Activated CD4-positive, alpha-beta memory T cell treated with anti-CD3 and anti-CD28 coated beads for 36 hours (primary cell): ENCODE measurements at regions not wholly inside any gene's neighbourhood (a gene's known extent, or its start where the extent isn't known, plus 50 kb on each side); places are given as distances from the start of the nearest gene placed in this dataset.

ENCODE experiments used
- CTCF ChIA-PET: fragments of 350-600 bp; sonication (Branson Sonifier 250); formaldehyde crosslinking; loops from one replicate; lab custom pipeline; 2021; ENCODE audit warnings: antibody characterized with exemption, inconsistent platforms; lab: Charles Lee
- POLR2A ChIA-PET: fragments of 350-600 bp; sonication (Branson Sonifier 250); formaldehyde crosslinking; loops from one replicate; lab custom pipeline; 2021; ENCODE audit warnings: antibody characterized with exemption; lab: Charles Lee
- DNase-seq: peaks from one replicate; pipeline ENCODE4 v3.0.0-alpha.2; 2020
- H3K27ac Mint-ChIP-seq: one replicate; pipeline ENCODE4 v1.8.0; 2021; ENCODE audit warnings: mixed read lengths
- H3K27me3 Mint-ChIP-seq: one replicate; pipeline ENCODE4 v1.8.0; 2021; ENCODE audit warnings: mixed read lengths
- H3K36me3 Mint-ChIP-seq: one replicate; pipeline ENCODE4 v1.8.0; 2021; ENCODE audit warnings: mixed read lengths
- H3K4me1 Mint-ChIP-seq: one replicate; pipeline ENCODE4 v1.8.0; 2021; ENCODE audit warnings: low read depth, mixed read lengths
- H3K4me3 Mint-ChIP-seq: one replicate; pipeline ENCODE4 v1.8.0; 2021; ENCODE audit warnings: mild to moderate bottlenecking, mixed read lengths
- H3K9me3 Mint-ChIP-seq: one replicate; pipeline ENCODE4 v1.8.0; 2021; ENCODE audit warnings: mixed read lengths
- intact Hi-C: fragments of 100-400 bp; cut with micrococcal nuclease; formaldehyde crosslinking; loops from one replicate; pipeline ENCODE4 v1.15.1; 2023

GRCh38 chr4:180197471-180197870, 2045.7 kb upstream of the TENM3 start:
- ChIA-PET POLR2A (no interaction called here), CTCF (no interaction called here)
- no peak for DNase-seq
- Mint-ChIP-seq H3K36me3 (no peaks in the 10 kb centered on the region), H3K27me3 (no peaks in the 10 kb centered on the region), H3K4me1 (no peaks in the 10 kb centered on the region), H3K27ac (no peak overlapping the region), H3K4me3 (no peak overlapping the region), H3K9me3 (peaks cover 9% of the 10 kb centered on the region)
- intact Hi-C loops, result no loop called here

GRCh38 chr4:180203349-180203748, 2039.9 kb upstream of the TENM3 start:
- Mint-ChIP-seq H3K9me3 (no peaks in the 10 kb centered on the region), H3K27ac (no peak overlapping the region), H3K4me3 (no peak overlapping the region), H3K27me3 (no peaks in the 10 kb centered on the region), H3K4me1 (no peaks in the 10 kb centered on the region), H3K36me3 (no peaks in the 10 kb centered on the region)
- no peak for DNase-seq
- POLR2A ChIA-PET, result no interaction called here
- intact Hi-C loops, result no loop called here
- CTCF ChIA-PET, result no interaction called here

GRCh38 chr4:180205276-180205675, 2037.9 kb upstream of the TENM3 start:
- ChIA-PET CTCF (no interaction called here), POLR2A (no interaction called here)
- no peaks in the 10 kb centered on the region for H3K36me3 Mint-ChIP-seq
- no peak overlapping the region for H3K27ac Mint-ChIP-seq
- DNase-seq, result no peak
- H3K27me3 Mint-ChIP-seq, result no peaks in the 10 kb centered on the region
- intact Hi-C loops, result no loop called here
- H3K9me3 Mint-ChIP-seq, result no peaks in the 10 kb centered on the region
- no peaks in the 10 kb centered on the region for H3K4me1 Mint-ChIP-seq
- H3K4me3 Mint-ChIP-seq, result no peak overlapping the region

- H3K27ac Mint-ChIP-seq, result no peak overlapping the region
- H3K36me3 Mint-ChIP-seq, result no peaks in the 10 kb centered on the region
- ChIA-PET CTCF (no interaction called here), POLR2A (no interaction called here)
- H3K9me3 Mint-ChIP-seq, result peaks cover 2% of the 10 kb centered on the region
- no peaks in the 10 kb centered on the region for H3K4me1 Mint-ChIP-seq
- intact Hi-C loops, result no loop called here
- H3K4me3 Mint-ChIP-seq, result no peak overlapping the region
- DNase-seq, result no peak
- H3K27me3 Mint-ChIP-seq, result no peaks in the 10 kb centered on the region
These were observed 2035.3 kb upstream of the TENM3 start for GRCh38 chr4:180207921-180208320.

- peaks cover 31% of the 10 kb centered on the region for H3K9me3 Mint-ChIP-seq
- no peaks in the 10 kb centered on the region for H3K27me3 Mint-ChIP-seq
- no peaks in the 10 kb centered on the region for H3K36me3 Mint-ChIP-seq
- ChIA-PET CTCF (no interaction called here), POLR2A (no interaction called here)
- DNase-seq, result no peak
- H3K4me3 Mint-ChIP-seq, result no peak overlapping the region
- no peaks in the 10 kb centered on the region for H3K4me1 Mint-ChIP-seq
- intact Hi-C loops, result no loop called here
- H3K27ac Mint-ChIP-seq, result no peak overlapping the region
These were observed 2026.1 kb upstream of the TENM3 start for GRCh38 chr4:180217070-180217469.

- DNase-seq, result no peak
- peaks cover 32% of the 10 kb centered on the region for H3K9me3 Mint-ChIP-seq
- no peak overlapping the region for H3K4me3 Mint-ChIP-seq
- intact Hi-C loops, result no loop called here
- H3K27me3 Mint-ChIP-seq, result no peaks in the 10 kb centered on the region
- H3K27ac Mint-ChIP-seq, result no peak overlapping the region
- no peaks in the 10 kb centered on the region for H3K36me3 Mint-ChIP-seq
- ChIA-PET POLR2A (no interaction called here), CTCF (no interaction called here)
- no peaks in the 10 kb centered on the region for H3K4me1 Mint-ChIP-seq
These were observed 2024.1 kb upstream of the TENM3 start for GRCh38 chr4:180219080-180219479.

GRCh38 chr4:180225977-180226376, 2017.2 kb upstream of the TENM3 start:
- no peak for DNase-seq
- H3K27ac Mint-ChIP-seq, result no peak overlapping the region
- H3K9me3 Mint-ChIP-seq, result peaks cover 15% of the 10 kb centered on the region
- H3K36me3 Mint-ChIP-seq, result no peaks in the 10 kb centered on the region
- CTCF ChIA-PET, result no interaction called here
- no peak overlapping the region for H3K4me3 Mint-ChIP-seq
- H3K4me1 Mint-ChIP-seq, result no peaks in the 10 kb centered on the region
- POLR2A ChIA-PET, result no interaction called here
- H3K27me3 Mint-ChIP-seq, result no peaks in the 10 kb centered on the region
- intact Hi-C loops, result no loop called here

- intact Hi-C loops, result no loop called here
- H3K36me3 Mint-ChIP-seq, result no peaks in the 10 kb centered on the region
- POLR2A ChIA-PET, result no interaction called here
- H3K27ac Mint-ChIP-seq, result no peak overlapping the region
- no peaks in the 10 kb centered on the region for H3K27me3 Mint-ChIP-seq
- H3K4me1 Mint-ChIP-seq, result no peaks in the 10 kb centered on the region
- DNase-seq, result no peak
- CTCF ChIA-PET, result no interaction called here
- no peak overlapping the region for H3K4me3 Mint-ChIP-seq
- H3K9me3 Mint-ChIP-seq, result peaks cover 6% of the 10 kb centered on the region
These were observed 2008.5 kb upstream of the TENM3 start for GRCh38 chr4:180234730-180235129.

GRCh38 chr4:180240670-180241069, 2002.5 kb upstream of the TENM3 start:
- Mint-ChIP-seq H3K27ac (no peak overlapping the region), H3K27me3 (no peaks in the 10 kb centered on the region), H3K9me3 (peaks cover 11% of the 10 kb centered on the region), H3K36me3 (no peaks in the 10 kb centered on the region), H3K4me3 (no peak overlapping the region), H3K4me1 (no peaks in the 10 kb centered on the region)
- ChIA-PET CTCF (no interaction called here), POLR2A (no interaction called here)
- intact Hi-C loops, result no loop called here
- DNase-seq, result no peak

- no peak overlapping the region for H3K4me3 Mint-ChIP-seq
- ChIA-PET POLR2A (no interaction called here), CTCF (no interaction called here)
- H3K4me1 Mint-ChIP-seq, result no peaks in the 10 kb centered on the region
- DNase-seq, result no peak
- no peaks in the 10 kb centered on the region for H3K27me3 Mint-ChIP-seq
- H3K36me3 Mint-ChIP-seq, result no peaks in the 10 kb centered on the region
- H3K9me3 Mint-ChIP-seq, result peaks cover 4% of the 10 kb centered on the region
- intact Hi-C loops, result no loop called here
- no peak overlapping the region for H3K27ac Mint-ChIP-seq
These were observed 1989.8 kb upstream of the TENM3 start for GRCh38 chr4:180253419-180253818.

- no peaks in the 10 kb centered on the region for H3K36me3 Mint-ChIP-seq
- H3K4me1 Mint-ChIP-seq, result no peaks in the 10 kb centered on the region
- H3K27ac Mint-ChIP-seq, result no peak overlapping the region
- DNase-seq, result no peak
- H3K27me3 Mint-ChIP-seq, result no peaks in the 10 kb centered on the region
- ChIA-PET POLR2A (no interaction called here), CTCF (no interaction called here)
- H3K9me3 Mint-ChIP-seq, result peaks cover 8% of the 10 kb centered on the region
- H3K4me3 Mint-ChIP-seq, result no peak overlapping the region
- intact Hi-C loops, result no loop called here
These were observed 1981.9 kb upstream of the TENM3 start for GRCh38 chr4:180261346-180261745.

GRCh38 chr4:180280076-180280475, 1963.1 kb upstream of the TENM3 start:
- ChIA-PET CTCF (no interaction called here), POLR2A (no interaction called here)
- H3K27ac Mint-ChIP-seq, result no peak overlapping the region
- H3K4me1 Mint-ChIP-seq, result no peaks in the 10 kb centered on the region
- H3K27me3 Mint-ChIP-seq, result no peaks in the 10 kb centered on the region
- H3K36me3 Mint-ChIP-seq, result no peaks in the 10 kb centered on the region
- H3K9me3 Mint-ChIP-seq, result peaks cover 14% of the 10 kb centered on the region
- intact Hi-C loops, result no loop called here
- DNase-seq, result no peak
- H3K4me3 Mint-ChIP-seq, result no peak overlapping the region

GRCh38 chr4:180280726-180281297, 1962.4 kb upstream of the TENM3 start:
- Mint-ChIP-seq H3K36me3 (no peaks in the 10 kb centered on the region), H3K9me3 (peaks cover 10% of the 10 kb centered on the region), H3K4me3 (no peak overlapping the region), H3K4me1 (no peaks in the 10 kb centered on the region), H3K27me3 (no peaks in the 10 kb centered on the region), H3K27ac (no peak overlapping the region)
- DNase-seq, result no peak
- ChIA-PET POLR2A (no interaction called here), CTCF (no interaction called here)
- intact Hi-C loops, result no loop called here
